Fibroblast of peridontal ligament (primary cell): ENCODE measurements at regions not wholly inside any gene's neighbourhood (a gene's known extent, or its start where the extent isn't known, plus 50 kb on each side); places are given as distances from the start of the nearest gene placed in this dataset.
A peak's percentile ranks its signal among the peaks of the same experiment; 100 is the strongest.

Source experiments
- DNase-seq: peaks from one replicate; pipeline ENCODE4 v3.0.0-alpha.2; 2010; ENCODE audit errors: extremely low read depth

DNA sequence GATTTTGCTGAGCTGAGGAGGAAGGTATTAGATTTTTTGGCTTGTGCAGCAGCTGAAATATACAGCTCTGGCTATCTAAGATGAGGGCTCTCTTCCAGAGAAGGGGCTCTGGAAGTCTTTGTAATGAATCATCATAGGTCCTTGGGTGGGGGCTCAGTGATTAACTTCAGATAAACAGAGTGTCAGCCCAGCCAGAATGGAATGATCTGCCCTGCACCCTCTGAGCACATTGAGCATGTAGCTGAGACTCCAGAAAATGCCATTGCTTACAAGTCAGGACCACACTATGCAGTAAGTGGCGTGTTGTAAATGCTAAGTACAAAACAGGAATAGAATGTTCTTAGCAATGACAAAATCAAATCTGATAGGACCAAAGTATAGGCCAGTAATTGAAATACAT is 836.0 kb downstream of the PDHA2 start:
- no peak for DNase-seq

DNA sequence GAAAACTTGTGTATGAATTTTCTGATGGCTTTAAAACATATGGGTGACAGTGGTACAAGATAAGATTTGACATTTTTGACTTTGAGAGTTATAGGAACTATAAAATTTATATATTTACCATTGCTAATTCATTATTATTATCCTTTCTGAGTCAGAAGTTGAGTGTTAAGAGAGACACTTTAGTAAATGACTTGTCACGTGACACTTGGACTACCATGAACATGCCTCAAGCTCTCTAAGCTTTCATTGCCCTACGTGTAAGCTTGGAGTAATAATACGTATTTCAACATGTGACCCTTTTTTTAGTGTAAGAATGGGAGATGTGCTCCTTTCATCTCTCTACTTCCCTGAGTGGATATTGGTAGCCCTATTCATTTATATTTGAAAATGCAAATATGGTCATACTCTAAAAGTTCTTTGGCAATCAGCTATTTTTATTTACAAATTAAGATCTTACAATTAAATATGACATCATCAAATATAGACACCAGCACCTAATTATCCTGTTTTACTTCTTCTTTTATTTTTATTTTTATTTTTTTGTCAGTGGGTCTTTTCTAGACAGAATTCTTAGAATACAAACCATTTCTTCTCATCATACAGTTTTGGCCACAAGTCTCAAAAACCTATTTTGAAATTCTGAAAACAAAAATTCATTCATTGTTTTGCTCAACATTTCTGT is 837.0 kb downstream of the PDHA2 start:
- no peak for DNase-seq

DNA sequence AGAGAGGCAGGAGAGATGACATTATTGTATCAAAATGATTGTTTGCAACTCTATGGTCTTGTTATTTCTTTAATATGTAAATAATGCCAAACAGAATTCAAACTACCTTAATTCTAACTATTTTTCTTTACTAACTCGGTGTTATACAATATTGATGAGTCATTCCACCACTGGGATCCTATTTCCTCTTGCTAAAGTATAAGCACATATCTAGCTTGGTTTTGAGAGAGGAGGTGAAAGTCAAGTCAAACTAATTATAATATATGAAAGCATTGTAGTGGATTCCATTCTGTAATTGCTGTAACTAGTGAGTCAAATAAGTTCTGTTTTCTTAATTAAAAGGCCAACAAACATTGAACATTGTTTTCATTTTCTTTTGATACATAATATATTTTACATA is 837.6 kb downstream of the PDHA2 start:
- peak; percentile 1 for DNase-seq

DNA sequence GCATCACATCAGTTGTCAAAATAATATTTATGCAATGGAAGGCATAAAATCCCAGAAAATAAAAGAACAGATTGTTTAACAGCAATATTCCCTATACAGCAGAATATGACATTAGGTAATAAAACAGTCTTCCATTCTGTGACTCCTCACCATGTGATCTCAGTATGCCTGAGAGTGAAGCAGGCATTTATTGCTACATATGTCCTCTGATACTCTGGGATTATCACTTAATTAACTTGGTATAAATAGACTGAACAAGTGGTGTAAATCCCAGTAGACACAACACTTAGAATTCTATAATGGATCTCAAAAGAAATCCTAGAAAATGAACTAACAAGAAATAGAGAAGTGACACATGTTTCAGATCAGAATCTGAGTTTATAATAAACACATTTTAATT is 841.3 kb downstream of the PDHA2 start:
- no peak for DNase-seq

DNA sequence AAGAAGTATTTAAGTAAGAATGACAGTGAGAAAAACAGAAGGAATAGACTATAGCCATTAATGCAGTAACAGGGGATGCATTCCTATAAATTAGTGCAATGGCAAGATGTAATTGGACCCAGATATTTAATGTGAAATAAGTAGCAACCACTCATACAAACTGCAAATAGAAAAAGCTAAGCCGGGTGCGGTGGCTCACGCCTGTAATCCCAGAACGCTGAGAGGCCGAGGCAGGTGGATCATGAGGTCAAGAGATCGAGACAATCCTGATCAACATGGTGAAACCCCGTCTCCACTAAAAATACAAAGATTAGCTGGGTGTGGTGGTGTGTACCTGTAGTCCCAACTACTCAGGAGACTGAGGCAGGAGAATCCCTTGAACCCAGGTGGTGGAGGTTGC is 845.8 kb downstream of the PDHA2 start:
- DNase-seq: no peak

DNA sequence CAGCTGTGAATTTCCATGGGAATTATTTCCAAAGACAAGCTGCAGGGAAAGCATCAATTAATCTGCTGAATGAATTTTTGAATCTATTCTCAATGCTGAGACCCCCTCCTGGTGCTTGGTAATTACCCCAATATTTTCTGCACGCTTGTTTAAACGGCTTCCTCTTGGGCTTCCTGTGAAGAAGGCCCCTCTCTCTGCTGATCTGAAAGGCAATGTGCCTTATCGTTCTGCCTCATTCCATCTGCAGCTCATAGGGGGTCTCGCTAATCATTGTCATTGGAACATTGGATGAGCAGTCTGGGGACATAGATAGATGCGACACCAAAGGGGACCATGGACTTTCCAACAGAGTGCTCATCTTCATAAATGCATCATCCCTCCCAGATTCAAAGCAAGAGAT is 851.6 kb downstream of the PDHA2 start:
- no peak for DNase-seq

DNA sequence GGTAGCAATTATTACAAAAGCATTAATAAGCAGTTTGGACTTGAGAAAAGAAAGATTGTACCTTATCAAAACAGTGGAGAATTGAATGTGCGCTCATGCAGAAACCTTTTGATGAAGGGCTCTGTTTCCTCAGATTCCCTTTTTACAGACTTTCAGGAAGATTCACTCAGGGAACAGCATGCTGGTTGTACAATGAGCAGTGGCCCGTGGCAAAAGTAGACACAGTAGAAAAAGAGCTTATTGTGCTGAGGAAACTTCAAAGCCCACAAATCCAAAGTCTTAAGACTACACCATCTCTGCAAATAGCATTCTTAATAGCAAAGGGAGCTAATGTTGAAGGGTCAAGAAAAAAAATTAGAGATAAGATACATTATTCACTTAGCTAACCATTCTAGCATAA is 858.9 kb downstream of the PDHA2 start:
- no peak for DNase-seq

DNA sequence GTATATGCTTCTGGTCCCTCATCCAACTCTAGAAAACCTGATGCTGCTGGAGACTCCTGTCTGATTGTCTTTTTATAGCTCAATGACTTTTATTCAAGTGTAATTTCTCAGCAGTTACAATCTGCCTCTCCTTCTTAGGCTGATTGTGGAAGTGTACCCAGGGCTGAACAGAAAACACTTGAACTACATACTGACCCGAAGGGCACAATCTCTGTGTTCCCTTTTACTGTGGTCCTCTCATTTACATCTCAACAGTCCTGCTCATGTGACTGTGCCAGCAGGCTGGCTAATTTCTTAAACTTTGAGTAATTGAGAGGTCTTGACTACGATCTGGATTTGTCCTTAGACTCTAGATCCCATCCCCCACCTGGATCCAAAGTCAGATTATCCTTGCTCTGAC is 863.4 kb downstream of the PDHA2 start:
- no peak for DNase-seq

DNA sequence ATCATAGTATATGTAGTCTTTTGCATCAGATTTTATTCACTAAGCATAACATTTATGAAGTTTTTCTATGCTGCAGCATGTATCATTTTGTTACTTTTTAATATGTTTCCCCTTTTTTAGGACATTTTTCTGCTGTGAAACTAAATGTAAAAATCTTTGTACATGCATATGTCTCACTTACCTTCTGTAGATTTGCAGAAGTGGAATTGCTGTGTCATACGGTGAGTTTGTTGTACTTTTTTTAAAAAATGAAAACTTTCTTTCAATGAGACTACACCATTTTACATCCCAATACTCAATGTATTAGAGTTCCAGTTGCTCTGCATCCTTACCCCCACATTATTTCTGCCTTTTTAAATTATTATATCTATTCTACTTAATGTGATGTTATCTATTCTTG is 868.9 kb downstream of the PDHA2 start:
- DNase-seq: no peak

DNA sequence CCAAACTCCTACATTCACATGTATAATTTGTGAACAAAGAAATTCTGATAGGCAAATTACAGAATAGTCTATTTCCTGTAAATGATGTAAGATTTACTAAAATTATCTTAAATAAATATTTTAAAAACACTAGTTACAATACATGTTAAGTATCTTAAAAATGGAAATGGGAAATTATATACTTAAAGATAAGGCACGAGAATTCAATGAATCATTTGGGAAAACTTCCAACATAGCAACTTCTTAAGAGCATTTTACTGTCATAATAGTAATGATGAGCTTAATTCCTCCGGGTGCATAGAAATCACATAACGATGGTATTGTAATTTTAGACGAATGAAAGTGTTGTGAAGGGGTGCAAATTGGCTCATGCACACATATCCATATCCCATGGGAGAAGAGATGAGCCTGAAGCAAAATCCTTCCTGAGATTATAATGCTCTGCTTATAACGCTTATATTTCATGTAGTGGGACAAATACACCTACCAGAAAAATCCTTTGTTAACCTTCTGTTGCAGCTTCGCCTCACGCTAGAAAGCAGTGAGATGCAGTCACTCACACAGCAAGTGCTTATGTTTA is 873.5 kb downstream of the PDHA2 start:
- no peak for DNase-seq

DNA sequence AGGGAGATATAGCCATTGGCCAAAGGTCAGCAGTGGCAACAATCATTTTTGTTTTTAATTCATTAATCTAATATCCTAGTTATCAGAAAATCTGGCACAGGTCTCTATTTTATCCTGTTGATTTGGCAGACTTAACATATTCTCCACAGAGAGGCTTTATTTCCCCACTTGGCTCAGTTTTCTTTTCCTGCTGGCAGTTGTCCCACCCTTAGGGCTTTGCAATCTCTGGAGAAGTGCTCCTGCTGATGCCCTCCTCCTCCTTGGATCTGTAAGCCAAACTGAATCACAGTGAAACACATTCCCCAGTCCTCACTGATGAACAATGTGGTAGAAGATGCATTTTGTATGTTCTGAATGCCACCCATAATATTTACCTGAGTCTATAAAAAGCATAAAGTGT is 889.7 kb downstream of the PDHA2 start:
- DNase-seq: peak; percentile 1

DNA sequence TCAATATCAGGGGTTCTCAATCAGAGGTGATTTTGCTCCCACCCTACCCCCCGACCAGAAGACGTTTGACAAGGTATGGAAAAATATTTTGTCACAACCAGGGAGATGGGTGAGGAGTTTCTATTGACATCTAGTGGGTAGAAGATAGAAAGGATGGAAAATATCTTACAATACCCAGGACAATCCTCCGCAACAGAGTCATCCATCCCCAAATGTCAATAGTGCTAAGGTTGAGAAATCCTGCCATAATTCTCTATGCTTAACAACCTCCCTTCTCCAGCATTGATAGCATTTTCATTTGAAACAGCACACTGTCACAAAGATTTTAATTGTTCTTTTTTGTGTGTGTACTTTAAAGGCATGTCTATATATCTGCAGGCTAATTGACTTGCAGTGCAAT is 890.5 kb downstream of the PDHA2 start:
- no peak for DNase-seq

DNA sequence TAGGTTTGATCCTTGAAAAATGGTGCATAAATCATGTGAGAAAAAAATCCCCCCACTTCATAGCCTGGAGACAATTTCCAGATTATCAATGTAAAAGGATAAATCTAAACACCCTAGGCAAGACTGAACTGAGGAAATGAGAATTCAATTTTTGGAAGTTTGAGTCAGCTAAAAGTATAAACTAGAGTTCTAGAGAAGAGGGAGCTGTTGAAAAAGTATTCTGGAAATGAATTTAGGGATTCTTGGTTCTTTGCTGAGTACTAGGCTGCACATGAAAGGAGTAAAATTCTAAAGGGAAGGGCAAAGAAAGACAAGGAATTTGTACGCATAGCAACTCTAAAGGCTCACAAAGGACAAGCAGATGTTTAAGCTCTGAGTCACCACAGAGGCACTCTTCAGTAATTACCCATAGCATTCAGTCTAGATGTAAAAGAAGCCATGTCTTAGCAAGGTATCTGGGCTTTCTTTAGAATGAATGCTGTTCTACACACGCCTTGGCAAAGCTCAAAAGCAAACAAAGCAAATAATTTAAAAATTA is 896.5 kb downstream of the PDHA2 start:
- peak; percentile 49 for DNase-seq

DNA sequence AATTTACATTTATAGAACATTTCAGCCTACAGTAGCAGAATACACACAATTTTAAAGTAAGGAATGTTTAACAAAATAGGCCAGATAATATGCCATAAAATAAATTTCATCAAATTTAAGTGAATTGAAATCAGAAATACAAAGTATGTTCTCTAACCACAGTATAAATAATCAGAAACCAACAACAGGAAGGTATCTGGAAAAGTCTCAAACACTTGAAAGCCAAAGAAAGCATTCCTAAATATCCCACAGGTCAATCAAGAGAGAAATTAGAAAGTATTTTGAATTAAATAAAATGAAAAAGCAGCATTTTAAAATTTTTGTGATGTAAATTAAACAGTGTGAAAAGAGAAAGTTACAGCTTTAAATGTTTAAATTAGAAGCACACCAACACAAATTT is 899.2 kb downstream of the PDHA2 start:
- DNase-seq: no peak

DNA sequence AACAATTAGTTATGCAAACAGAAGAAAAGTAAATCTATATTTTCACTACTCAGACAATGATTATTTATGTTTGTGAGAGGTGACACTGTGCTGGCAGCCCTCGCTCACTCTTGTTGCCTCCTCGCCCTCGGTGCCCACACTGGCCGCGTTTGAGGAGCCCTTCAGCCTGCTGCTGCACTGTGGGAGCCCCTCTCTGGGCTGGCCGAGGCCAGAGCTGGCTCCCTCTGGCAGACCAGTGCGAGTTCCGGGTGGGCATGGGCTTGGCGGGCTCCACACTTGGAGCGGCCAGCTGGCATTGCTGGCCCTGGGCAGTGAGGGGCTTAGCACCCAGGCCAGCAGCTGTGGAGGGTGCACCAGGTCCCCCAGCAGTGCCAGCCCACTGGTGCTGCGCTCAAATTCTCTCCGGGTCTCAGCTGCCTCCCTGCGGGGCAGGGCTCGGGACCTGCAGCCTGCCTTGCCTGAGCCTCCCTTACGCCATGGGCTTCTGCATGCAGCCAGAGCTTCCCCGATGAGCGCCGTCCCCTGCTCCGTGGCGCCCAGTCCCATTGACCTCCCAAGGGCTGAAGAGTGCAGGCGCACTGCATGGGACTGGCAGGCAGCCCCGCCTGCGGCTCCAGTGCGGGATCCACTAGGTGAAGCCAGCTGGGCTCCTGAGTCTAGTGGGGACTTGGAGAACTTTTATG is 902.6 kb downstream of the PDHA2 start:
- no peak for DNase-seq

DNA sequence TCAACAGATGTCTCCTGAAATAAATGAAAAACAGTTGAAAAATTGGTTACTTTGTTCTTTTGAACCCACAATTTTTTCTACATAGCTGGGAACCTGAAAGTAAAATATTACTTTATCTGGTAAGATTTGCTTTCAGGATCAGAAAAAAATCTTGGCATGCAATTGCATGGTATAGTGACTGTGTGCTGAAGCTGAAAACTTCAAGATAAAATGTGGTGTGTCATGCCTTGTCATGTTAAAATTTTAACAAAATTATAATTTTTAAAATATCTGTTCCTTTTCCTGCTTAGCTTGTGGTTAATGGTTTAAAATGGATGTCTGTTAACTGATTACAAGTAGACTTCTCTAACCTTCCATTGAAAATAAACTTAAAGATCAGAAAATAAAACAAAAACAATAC is 904.8 kb downstream of the PDHA2 start:
- no peak for DNase-seq

DNA sequence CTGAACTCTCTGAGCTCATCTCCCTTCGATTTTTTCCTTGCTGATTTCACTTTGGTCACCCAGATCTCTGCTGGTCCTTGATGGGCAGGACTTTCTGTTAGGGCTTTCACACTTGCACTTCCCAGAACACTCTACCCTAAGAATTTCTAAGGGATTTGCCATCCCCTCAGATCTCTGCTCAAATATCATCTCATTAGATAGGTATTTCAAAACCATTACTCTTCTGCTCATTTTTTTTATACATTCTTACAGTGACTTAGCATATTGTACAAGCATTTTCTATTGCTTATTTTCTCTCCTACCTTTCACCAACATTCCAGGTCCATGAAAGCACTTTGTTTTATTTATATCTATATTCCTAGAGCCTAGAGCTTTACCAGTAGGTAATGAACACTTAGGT is 913.3 kb downstream of the PDHA2 start:
- DNase-seq: no peak

DNA sequence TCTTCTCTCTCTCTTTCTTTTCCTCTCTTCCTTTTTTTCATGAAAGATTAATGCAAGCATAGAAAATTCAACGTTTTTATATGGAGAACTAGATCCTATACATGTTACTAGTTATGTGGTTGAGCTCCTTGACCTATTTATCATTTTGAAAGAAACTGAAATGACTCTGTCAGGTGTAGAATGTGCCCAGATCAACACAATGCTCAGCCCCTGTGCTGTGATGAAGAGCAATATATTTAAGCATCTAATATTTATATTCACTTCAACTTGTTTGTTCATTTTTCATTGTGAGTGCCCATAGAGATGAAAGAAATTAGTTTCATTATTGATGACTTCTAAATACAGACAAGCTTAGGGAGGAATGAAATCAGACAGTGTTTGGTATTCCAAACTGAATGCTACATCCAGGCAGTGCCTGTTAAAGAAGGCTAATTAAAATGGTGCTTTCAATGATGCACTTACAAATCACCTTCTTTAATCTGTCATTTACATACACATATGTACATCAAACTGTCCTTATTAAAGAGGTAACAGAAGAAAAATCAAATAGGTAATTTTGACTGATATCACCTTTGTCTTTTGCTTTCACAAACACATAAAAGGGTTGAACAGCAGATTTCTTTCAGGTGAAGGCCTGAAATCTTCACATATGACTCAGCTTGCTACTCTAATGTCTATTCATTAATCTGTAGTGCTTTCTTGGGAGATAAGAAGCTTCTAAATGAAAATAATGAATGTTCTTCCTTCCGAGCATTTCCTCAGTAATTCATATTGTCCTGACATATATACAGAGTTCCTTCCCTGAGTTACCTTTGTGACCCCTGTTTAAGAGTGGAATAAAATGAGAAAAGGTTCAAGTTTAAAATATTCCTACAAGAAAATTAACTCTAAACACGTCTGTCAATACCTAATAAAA is 915.9 kb downstream of the PDHA2 start:
- DNase-seq: no peak

DNA sequence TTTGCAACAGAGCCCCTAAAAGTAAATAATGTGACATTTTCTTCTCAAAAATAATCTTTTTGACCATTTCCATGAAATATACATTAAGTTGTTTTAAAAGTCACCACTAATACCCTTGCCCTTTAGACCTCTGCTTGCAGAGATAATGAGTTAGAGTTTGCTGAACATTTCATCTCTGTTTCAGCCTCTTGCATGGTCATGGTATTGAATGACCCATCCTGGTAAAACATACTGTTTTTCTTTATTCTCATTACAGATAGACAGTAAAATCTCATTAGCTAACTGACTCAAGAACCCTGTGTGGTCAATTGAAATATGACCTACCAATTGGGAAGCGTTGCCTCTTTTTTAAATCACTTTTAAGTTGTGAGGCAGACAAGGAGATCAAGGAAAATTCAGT is 916.7 kb downstream of the PDHA2 start:
- no peak for DNase-seq

DNA sequence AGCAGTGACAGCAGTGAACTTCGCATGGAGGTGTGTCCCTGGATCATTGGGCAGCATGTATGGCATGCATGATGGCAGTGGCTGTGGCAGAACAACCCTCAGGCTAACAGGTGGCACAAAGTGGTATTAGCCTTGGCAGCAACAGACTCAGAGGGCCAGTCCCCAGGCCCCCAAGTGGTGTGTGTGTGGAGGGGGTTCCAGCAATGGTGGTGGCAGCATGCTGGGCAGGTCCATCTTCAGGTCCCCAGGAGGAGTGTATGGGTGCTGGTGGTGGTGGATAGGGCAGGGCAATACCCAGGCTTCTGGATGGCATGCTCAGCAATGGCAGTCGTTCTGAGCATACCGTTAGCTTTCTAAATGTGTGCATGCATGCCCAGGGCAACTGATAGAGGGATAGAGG is 923.7 kb downstream of the PDHA2 start:
- DNase-seq: no peak

DNA sequence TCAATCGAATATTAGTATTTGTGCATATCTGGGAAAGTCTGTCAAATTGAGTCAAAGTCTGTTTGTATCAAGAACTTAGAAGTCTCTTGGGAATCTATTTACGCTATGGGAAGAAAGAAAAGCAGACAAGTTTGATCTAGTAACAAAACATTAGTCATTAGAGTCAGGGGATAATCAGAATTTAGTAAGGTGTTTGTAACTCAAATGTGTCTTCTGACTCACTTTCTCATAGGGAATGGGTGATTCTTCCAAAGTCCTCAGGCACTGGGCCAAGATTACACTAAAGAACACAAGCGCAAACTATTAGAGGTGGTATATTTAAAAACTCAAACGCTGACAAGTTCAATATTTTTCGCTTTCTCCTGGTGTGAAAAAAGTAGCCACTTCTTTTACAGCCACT is 926.5 kb downstream of the PDHA2 start:
- DNase-seq: no peak

DNA sequence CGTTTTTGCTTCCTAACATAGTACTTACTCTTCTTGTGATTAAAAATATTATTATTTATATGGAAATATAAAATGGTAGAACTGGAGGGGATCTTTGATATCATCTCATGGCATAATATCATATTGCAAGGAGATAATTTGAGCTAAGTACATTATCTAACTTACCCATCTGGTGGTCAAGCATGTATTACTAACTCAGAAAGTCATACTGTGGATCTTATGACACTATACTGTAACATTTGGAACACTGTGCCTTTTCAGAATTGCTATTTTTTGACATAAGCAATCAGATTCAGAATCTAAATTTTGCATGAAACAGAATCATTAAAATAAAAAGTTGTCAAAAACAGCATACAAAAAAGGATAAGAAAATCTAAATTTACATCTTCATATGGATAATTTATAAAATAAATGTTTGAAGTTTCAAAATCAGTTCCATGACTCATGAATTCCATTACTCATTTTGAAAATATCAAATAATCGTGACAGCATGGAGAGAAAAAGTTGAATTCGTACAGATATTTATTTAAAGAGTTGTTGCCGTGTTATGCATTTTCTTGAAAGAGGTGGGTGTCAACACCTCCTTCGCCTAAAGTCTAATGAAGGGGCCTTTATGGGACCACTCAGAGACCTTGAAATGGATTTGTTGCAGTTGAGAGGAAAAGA is 928.1 kb downstream of the PDHA2 start:
- DNase-seq: peak; percentile 54
